C1 segment of cervical spinal cord (tissue), 14 donors: ENCODE measurements at regions not wholly inside any gene's neighbourhood (a gene's known extent, or its start where the extent isn't known, plus 50 kb on each side); places are given as distances from the start of the nearest gene placed in this dataset.

Source experiments
- DNase-seq, 14 donors: peaks; one replicate each; lab custom pipeline; 2025; lab: John Stamatoyannopoulos, UW

DNA sequence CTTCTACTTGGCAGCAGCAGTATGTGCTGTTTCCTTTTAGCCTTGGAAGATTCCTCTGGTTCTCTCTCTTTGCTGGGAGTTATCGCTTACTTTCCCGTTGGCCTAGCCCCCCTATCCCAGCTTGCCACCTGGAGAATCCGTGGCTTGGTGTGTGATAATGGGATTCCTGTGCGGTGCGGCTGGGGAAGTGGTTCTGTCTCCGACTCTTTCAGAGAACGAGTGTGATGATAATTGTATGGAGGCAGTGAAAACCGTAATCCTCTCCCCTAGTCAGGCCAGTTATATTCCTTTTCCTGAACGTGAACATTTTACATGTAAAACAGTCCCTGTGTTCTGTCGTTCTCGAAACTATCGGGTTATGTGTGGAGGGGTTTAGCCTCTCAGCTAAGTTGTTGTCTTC, 300.1 kb upstream of the C2CD4B start:
- no peak for DNase-seq

DNA sequence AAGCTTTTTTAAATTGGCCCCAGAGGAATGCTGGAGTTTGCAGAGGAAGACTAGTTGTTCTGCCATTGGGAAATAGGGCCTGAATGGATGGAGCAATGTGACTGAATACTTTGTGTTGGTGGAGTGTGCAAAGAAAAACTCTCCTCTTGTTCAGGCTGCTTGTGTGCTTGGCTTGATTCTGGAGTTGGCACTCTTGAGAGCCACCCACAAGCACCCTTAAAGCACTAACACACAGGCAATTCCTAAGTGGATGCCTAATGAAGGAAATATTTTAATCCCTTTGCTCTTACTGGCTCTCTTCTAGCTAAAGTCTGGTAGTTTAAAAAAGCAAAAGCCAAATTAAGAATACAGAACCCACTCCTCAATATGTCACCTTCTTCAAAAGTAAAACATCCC, 304.4 kb upstream of the C2CD4B start:
- DNase-seq, result no peak

DNA sequence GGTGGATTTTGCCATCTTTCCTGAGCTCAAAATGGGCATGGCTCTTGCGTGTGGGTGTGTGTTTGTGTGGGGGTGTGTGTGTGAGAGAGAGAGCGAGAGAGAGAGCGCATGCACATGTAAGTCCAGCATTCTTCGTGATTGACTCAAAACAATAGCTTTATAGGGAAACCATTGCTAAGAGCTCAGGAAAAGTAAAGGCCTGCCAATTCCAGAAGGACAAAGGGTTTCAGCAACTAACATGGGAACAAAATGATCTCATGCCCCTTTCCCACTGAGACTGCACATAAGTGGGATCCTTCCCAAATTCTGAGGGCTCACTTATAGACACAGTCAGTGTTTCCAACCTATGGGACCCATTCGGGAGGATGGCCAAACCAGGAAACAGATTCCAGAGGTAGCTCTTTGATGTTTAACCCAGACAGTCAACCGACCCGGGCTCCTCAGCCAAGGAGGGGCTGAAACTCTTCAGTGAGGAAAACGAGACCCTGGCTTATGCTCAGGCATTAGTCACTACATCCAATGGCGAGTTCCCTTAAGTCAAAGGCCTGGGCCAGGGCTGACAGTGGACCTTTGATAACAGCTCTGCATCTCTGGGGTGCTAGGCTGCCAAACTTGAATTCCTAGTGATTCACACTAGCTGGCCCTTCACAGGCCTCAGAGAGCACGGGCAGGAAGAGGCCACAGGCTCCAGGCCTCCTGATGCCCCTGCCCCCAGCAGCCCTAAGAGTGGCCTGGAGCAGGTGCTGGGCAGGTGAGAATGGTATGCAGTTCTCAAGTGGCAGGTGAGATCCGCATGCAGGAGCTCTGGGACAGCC, 305.0 kb upstream of the C2CD4B start:
- peak in 3 of 14 donors; percentile 19 to 49 (median 42) for DNase-seq

DNA sequence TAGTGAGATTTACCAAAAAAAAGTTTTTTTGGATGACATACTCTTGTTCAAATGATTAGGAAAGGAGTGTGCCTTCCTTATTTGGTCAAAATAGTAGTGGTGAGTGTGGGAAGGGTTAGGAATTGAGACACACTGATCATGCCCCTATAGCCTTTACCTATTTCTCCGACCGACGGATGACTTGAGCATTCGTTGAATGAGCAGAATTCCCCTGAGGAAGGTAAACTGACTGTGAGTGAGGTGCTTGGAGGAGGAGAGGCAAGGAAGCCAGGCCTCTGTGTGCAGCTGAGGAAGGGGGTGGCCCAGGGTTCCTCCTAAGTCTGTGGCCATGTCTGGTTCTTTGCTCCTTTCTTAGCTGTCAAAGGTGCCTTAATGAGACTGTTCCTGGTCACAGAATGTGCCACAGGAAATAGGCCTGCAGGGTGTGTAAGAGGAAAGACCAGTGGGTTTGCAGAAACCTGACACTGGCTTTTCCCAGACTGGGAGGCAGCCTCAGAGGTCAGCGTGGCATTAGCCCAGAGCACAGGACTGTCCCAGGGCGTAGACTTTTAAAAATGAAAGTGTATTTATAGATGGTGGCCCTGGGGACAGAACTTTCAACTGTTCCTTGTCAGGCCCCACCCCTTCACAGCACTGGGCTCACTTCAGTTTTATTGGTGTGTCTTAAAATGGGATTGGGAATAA, 307.7 kb upstream of the C2CD4B start:
- no peak for DNase-seq

DNA sequence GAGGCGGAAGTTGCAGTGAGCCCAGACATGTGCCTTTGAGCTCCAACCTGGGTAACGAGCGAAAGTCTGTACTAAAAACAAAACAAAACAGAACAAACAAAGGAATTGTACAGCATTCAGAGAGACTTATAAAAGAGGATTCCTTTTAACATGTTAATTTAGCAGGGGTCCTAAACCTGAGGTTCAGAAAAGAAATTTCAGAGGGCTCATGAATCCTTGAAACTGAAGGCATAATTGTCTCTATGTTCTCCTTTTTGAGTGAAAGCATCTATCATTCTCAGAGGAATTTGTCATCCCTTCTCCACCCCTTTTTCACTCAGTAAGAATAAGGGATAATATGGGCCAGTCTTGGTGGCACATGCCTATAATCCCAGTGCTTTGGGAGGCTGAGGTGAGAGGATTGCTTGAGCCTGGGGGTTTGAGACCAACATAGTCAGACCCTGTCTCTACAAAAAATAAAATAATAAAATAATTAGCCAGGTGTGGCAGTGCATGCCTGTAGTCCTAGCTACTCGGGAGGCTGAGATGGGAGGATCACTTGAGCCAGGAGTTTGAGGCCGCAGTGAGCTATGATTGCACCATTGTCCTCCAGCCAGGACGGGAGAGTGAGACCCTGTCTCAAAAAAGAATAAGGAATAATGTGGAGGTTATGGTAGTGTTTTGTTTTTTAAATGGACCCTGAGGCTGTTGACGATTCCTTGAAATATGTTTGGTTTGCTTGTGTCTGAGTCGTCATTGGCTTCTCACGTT, 309.1 kb upstream of the C2CD4B start:
- no peak for DNase-seq

DNA sequence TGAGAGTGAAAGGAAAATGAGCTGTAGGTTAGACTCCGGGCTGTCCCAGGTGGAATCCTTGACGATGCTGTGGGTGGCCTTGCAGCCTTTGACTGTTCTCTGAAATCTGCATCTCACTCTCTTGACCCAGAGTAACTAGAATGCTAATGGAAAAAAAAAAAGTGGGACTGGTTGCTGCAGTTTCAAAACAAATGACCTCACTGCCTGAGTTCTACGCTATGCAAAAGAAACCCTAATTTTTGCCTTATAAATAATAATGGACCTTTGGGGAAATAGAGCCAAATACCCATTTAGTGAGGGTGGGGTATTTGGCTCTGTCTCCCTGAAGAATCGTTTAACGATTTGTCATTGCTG, 309.7 kb upstream of the C2CD4B start:
- no peak for DNase-seq

DNA sequence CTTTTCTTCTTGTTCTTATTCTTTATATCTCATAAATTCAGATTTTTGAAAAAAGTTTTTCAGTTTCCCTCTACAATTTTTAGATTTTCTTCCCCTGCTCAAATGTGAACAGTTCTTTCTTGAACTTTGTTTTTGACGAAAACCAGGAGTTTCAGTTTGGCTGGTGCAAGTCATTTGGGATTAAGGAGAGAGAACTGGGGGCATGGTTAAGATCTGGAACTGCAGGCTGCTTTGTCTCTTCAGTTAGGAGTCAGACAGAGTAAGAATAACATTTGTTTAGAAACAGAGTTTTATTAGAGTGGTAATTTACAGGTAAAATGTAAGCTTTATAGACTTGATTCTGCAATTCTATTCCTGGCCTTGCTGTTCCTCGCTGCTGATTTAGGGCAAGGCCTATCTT, 310.5 kb upstream of the C2CD4B start:
- DNase-seq, result no peak

DNA sequence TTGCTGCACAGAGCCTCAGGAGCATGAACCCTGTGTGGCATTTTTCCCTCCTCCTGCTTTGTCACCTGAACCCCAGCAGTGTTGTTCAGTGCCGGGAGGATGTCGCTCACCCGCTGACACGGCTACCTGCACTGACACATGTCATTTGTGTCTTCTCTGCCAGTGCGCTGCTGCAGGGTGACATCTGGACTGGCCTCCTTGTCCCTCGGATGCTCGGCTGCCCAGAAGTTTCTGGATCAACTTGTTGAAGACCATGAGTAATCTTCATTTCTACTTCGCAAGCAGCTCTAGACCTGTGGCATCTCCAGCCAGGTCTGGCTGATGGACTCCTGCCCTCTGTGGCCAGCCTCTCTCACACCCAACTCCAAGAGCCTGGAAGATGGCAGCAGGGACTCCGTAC, 311.1 kb upstream of the C2CD4B start:
- no peak for DNase-seq

DNA sequence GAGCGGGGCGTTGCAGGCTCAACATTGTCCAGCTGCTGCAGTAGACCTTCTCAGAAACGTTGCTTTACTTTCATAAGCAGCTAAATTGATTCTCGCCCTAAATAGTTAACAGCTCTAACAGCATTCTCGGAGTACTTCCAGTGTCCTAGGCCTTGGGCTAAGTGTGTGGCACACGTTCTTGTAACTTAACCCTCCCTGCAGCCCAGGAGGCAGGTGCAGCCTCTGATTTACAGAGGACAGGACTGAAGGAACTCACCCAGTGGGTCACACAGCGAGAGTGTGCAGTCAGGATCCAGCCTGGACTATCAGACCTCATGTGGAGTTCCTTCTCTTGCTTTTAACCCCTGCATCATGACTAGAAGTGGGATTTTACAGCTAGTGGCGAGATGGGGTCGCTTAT, 312.8 kb upstream of the C2CD4B start:
- DNase-seq, result no peak

DNA sequence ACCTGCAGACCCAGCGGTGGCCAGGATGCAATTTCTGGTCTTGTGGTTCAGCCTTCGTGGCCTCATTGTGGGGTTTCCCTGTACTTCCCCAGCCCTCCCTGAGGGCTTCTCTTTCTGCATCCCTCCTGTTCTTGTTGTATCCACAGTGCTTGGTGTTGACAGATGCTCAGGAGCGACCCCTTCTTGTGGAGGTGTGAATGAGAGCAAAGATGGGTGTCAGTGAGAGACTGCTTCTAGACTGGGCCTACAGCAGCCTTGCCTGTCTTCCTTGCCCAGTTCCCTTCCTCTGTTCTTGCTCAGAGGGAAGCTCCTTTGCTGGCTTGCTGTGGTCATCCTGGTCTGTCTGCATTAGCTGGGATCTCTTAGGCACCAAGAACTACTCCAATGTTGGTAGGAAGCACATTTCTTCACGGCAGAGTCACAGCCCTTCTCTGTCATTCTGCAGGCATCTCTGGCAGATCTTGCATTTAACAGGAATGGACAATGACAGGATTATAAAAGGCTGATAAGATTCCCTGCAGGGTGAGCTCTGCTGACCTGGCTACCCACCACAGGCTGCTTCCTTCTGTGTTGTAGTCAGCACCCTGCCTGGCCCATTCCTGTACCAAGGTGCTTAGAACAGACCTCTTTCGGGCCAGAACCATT, 317.8 kb upstream of the C2CD4B start:
- DNase-seq, result no peak

DNA sequence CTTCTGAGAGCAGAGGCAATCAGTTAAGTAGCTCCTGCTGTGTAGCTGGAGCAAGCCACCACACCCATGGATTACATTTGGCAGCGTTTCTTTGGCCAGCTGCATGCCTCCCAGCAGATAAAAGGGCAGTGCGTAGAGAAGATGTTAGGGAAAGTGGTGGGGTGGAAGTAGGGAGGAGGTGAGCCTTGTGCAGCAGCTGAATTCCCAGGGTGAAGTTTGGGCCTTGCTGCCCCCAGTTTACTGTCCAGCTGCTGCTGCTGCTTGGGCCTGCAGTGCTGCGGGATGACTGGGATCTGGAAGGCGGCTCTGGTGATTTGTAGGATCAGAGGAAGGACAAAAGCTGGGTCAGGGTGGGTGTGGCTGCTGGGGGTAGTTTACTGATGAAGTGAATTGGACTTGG, 318.7 kb upstream of the C2CD4B start:
- DNase-seq, result no peak

DNA sequence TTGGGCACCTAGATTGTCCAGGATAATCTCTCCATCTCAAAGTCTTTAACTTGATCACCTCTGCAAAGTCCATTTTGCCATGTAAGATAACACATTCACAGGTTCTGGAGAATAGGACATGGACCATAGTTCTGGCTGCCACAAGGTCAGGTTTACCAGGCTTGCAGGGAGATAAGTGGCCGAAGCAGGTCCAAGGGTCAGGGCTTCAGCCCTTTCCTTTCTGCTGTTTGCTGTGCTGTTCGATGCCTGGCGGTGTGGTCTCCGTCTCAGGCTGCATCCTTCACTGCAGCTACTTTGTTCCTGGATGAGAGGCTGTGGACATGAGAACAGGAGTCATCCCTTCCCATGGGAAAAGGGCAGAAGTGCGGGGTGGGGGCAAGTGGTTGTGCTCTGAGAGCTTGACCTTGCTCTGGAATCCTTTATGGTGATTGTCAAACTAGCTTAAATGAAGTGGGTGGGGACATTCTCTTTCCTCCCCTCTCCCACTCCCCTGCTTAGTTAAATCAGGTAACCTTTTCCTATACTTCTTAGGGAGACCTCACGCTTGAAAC, 320.2 kb upstream of the C2CD4B start:
- no peak for DNase-seq

DNA sequence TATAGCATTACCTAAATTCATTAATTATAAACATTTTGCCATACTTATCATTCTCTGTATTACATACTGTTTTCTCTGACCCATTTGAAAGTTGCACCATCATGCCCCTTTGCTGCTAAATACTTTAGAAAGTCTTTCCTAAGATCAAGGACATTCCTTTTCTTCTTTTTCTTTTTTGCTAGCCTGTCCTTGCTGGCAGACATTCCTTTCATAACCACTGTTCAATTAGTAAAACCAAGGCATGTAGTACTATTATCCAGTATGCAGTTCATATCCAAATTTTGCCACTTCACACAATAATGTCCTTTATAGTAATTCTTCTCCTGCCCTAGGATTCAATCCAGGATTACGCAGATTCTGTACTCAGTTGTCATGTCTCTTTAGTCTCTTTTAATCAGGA, 321.0 kb upstream of the C2CD4B start:
- no peak for DNase-seq

DNA sequence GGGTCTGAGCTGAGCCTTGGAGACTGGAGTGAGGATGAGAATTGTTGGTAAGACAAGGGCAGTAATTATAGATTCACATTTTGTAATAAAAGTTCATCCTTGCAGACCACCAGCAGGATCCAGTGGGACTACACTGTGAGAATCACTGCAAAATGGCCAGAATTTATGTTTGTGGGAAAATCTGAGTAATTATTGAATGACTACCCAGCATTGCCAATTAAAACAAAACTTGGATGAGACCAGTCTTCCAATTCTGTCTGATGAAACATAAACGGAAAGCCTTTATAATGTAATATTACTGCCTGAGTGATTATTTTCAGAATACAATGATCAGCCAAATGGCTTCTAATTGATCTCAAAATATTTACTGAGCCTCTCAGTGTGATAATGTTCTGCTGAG, 323.3 kb upstream of the C2CD4B start:
- no peak for DNase-seq

DNA sequence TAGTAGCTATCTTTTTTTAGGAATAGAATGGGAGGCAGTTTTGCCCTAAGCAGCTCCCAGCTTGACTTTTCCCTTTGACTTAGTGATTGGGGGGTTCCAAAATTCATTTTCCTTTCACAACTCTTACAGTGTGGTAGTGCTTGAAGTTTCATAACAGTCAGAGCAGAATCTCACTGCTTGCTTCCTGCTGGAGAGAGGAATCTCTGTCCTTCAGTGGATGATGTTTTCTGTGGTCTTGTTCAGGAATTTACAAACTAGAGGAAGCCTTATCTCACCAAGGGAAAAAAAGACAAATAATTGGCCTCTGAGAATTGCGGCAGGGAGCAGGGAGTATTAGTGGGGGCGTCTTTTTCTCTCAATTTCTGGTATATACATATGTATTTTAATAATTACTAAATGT, 326.6 kb upstream of the C2CD4B start:
- no peak for DNase-seq

DNA sequence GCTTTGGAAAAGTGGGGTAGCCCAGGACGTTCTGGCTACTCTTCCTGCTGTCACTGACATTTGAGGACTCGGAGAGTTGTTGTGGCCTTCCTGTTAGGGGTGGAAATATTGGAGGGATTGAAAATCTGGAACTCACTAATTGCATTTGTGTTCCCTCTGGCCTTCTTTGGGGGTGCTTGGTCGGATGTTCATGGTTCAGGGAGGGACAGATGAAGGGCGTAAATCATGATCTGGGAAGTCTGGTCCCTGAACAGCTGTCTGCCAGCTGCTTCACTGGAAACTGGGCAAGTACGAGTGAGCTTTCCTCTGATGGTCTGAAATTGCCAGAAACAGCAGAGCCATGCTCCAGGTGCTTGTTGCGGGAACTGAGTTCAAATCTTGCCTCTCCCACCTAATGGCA, 327.8 kb upstream of the C2CD4B start:
- no peak for DNase-seq

DNA sequence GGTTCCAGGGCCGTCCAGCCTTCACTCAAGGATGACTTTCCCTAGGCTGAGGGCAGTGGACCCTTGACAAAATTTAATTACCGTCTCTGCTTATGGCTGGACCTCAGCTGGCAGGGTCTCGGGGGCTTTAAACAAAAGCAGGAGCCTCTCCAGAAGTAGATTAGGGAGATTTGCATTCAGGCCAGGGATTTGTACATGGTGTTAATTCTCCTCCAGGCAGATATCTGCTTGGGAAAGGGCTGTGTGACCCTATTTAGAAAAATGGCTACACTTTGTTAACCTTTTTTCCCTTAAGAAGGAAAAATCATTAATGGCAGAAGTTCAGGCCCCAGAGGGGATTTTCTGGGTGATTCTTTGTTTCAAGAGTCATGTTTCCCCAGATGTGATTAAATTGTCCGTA, 329.1 kb upstream of the C2CD4B start:
- no peak for DNase-seq

DNA sequence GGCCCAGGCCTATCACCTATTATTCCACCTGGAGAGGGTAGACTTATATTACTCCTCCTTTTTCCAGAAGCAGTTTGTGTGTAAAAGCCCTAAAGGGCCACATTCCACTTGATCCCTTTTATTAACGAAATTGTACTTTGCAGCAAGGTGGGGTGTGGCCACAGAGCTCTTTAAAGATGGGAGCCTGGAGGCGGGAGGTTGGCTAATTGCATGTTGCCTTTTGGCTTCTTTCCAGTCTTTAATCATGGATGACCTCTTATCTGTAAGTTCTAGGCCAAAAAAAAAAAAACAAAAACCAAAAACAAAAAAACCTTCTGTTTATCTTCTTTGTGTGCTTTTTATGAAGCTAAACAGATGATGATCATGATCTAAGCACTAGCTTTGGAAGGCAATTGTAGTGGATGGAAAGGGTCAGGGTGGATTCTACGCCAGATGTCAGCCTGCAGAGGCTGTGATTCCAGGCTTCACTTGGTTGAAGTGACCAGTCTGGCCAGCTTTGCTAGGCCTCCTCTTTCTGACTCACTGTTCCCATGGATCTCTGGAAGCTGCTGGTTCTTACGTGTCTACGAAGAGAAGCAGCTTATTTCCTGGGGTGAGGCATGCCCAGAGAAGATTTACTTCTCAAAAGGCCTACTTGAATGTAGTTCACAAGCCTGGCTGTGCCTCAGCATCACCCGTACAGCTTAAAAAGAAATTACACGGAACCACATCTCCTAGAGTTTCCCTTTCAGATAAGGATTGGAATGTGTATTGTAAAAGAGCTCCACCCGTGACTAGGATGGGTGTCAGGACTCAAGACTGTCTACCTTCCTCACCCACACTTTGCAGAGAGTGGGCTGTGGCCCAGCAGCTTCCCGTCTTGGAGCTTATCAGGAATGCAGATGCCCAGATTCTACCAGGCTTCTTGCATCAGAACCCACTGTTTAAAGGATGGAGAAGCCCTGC, 330.9 kb upstream of the C2CD4B start:
- DNase-seq, result peak in 1 of 14 donors; percentile 34

DNA sequence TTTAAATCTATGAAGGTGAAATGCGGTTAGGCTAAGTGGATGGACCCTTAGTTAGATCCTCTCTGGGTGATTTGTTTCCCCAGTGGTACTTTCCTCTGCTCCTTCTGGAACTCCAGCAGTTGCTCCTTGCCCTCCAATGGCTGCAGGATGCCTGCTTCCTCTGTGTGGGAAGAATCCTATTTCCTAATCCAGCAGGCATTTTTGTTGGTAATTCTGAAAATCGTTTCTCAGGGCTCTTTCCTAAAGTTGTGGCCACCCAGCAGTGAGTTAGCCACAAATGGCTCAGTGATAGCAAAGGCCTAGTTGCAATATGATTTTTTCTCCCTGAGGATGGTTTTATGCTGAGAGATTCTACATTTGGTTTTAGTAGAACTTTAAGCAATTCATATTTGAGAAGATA, 332.3 kb upstream of the C2CD4B start:
- no peak for DNase-seq

DNA sequence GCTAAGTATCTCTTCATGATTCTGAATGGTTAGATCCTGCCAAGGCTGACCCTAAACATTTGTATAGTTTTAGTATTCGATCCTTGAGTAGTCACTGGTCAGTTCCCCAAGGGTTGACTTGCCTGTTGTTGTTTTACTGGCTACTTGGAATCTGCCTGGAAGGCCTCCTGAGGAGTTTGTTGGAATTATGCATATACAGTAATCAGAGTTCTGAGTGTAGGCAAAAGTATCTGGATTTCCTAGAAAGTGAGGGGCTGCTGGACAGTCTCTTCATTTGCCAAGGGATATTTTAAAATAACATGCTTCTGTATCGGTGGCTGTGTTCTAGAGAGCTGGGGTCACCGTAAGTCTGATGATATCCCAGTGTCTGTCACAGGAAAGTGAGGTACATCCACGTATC, 333.2 kb upstream of the C2CD4B start:
- DNase-seq, result no peak

DNA sequence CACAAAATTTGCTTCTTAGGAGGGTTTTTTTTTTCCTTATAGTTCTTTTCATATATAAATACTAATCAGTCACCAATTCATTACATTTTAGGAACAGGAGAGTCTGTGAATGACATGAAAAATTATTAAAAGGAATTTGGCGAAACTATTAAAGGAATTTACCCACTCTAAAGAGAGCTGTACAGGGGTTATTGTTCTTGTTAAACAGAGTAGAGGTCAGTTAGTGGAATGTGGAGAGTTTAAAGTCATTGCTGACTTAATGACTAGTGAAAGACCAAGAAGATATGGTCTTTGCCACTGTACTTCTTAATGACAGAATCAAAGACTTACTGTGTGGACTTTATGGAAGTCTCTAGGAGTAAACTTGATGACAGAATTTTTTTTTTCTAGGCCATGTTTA, 333.6 kb upstream of the C2CD4B start:
- no peak for DNase-seq
